ENCODE measurements at regions not wholly inside any gene's neighbourhood (a gene's known extent, or its start where the extent isn't known, plus 50 kb on each side); places are given as distances from the start of the nearest gene placed in this dataset.

DNA sequence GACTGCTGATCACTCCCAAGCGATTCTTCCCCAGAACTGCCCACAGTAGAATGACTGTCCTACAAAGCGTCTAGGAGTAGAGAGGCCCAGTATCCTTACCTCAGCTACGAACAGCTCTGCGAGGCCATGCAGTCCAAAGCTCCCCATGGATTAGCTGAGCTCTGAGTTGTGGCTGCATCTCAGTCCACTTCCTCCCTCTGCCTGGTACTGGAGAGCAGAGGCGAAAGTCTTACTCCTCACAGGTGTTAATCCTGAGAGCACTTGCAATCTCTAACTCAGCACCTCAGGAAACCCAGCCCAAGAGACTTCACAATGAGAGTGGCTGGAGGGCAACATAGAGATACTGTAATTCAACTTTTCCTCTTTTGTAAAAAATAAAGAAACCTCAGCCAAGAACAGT lies 493.1 kb downstream of the BCAT1 start:
- Histone ChIP-seq H3K36me3 (ENCODE audit: control insufficient read depth in 4 of 4, insufficient read depth in 4 of 4, low read length in 3 of 4) (no peaks in the 10 kb centered on the region), H3K4me1 (ENCODE audit: control extremely low read depth in 1 of 4, control insufficient read depth in 4 of 4, insufficient read depth in 4 of 4, low read length in 3 of 4) (peaks cover 0 to 9% (median 2%) of the 10 kb centered on the region in 4 experiments), H3K4me3 (ENCODE audit: control insufficient read depth in 1 of 7, extremely low read depth in 1 of 7, insufficient read depth in 4 of 7, low read depth in 2 of 7, low read length in 6 of 7) (no peak overlapping the region), H3K27ac (ENCODE audit: insufficient read depth in 1 of 2, low read depth in 1 of 2, low read length in 2 of 2, poor library complexity in 1 of 2, severe bottlenecking in 2 of 2) (no peak overlapping the region), H3K9me3 (ENCODE audit: control extremely low read depth in 1 of 5, control insufficient read depth in 4 of 5, insufficient read depth in 2 of 5, low read depth in 1 of 5, low read length in 4 of 5) (no peaks in the 10 kb centered on the region), H3K27me3 (replicated peaks in 2 of 5; ENCODE audit: control insufficient read depth in 4 of 5, insufficient read depth in 5 of 5, low read length in 4 of 5) (no peaks in the 10 kb centered on the region)
- 98% methylated on average over 5 of the region's 5 CpGs for WGBS (ENCODE audit: insufficient coverage)
- DNase-seq, result no peak
- POLR2A ChIA-PET, result no interaction called here
- CTCF ChIA-PET, result no interaction called here

DNA sequence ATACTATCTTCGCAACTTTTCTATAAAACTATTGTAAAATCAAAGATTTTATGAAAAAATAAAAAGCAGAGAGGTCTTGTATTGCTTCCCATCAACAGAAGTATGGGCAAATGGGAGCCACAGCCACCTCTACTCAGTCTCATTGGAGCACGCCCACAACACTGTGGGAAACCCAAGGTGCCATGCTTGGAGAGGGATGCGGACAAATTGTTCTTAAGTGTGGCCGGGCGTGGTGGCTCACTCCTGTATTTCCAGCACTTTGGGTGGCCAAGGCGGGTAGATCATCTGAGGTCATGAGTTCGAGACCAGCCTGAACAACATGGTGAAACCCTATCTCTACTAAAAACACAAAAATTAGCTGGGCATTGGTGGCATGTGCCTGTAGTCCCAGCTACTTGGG lies 498.2 kb upstream of the SOX5 start:
- WGBS (ENCODE audit: insufficient coverage), result 98% methylated on average over 6 of the region's 7 CpGs
- Histone ChIP-seq H3K4me1 (ENCODE audit: control extremely low read depth in 1 of 4, control insufficient read depth in 4 of 4, insufficient read depth in 4 of 4, low read length in 3 of 4) (no peaks in the 10 kb centered on the region), H3K9me3 (ENCODE audit: control extremely low read depth in 1 of 5, control insufficient read depth in 4 of 5, insufficient read depth in 2 of 5, low read depth in 1 of 5, low read length in 4 of 5) (no peaks in the 10 kb centered on the region), H3K27me3 (replicated peaks in 2 of 5; ENCODE audit: control insufficient read depth in 4 of 5, insufficient read depth in 5 of 5, low read length in 4 of 5) (no peaks in the 10 kb centered on the region), H3K27ac (ENCODE audit: insufficient read depth in 1 of 2, low read depth in 1 of 2, low read length in 2 of 2, poor library complexity in 1 of 2, severe bottlenecking in 2 of 2) (no peak overlapping the region), H3K4me3 (ENCODE audit: control insufficient read depth in 1 of 7, extremely low read depth in 1 of 7, insufficient read depth in 4 of 7, low read depth in 2 of 7, low read length in 6 of 7) (no peak overlapping the region), H3K36me3 (ENCODE audit: control insufficient read depth in 4 of 4, insufficient read depth in 4 of 4, low read length in 3 of 4) (no peaks in the 10 kb centered on the region)
- ChIA-PET CTCF (no interaction called here), POLR2A (no interaction called here)
- no peak for DNase-seq

GRCh38 chr12:24446287-24446686 lies 496.8 kb upstream of the SOX5 start:
- H3K27me3 ChIP-seq (replicated peaks in 2 of 5; ENCODE audit: control insufficient read depth in 4 of 5, insufficient read depth in 5 of 5, low read length in 4 of 5), result no peaks in the 10 kb centered on the region
- ChIA-PET CTCF (no interaction called here), POLR2A (no interaction called here)
- DNase-seq, result no peak
- H3K4me3 ChIP-seq (ENCODE audit: control insufficient read depth in 1 of 7, extremely low read depth in 1 of 7, insufficient read depth in 4 of 7, low read depth in 2 of 7, low read length in 6 of 7), result no peak overlapping the region
- no peaks in the 10 kb centered on the region for H3K9me3 ChIP-seq (ENCODE audit: control extremely low read depth in 1 of 5, control insufficient read depth in 4 of 5, insufficient read depth in 2 of 5, low read depth in 1 of 5, low read length in 4 of 5)
- no peaks in the 10 kb centered on the region for H3K36me3 ChIP-seq (ENCODE audit: control insufficient read depth in 4 of 4, insufficient read depth in 4 of 4, low read length in 3 of 4)
- H3K4me1 ChIP-seq (ENCODE audit: control extremely low read depth in 1 of 4, control insufficient read depth in 4 of 4, insufficient read depth in 4 of 4, low read length in 3 of 4), result no peaks in the 10 kb centered on the region
- H3K27ac ChIP-seq (ENCODE audit: insufficient read depth in 1 of 2, low read depth in 1 of 2, low read length in 2 of 2, poor library complexity in 1 of 2, severe bottlenecking in 2 of 2), result no peak overlapping the region

DNA sequence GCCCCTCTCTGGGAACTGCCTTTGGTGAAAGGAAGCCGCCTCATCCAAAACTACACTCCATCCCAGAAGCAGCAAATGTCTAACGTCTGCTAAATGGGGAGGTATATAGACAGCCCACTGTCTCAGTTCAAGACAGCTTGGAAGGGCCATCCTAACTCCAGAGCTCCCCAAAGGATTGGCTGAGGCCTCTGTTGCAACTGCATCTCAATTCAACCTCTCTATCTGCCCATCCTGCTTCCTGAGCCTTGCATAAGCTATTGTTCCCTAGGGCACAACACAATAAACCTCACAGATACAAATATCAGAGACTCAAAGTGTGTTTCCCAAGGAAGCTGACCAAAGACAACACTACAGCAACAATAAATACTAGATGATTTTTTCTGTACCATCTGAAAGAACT lies 495.2 kb upstream of the SOX5 start:
- H3K27ac ChIP-seq (ENCODE audit: insufficient read depth in 1 of 2, low read depth in 1 of 2, low read length in 2 of 2, poor library complexity in 1 of 2, severe bottlenecking in 2 of 2), result no peak overlapping the region
- WGBS (ENCODE audit: insufficient coverage), result 84% methylated on average over 2 of the region's 2 CpGs
- CTCF ChIA-PET, result interaction anchor here (1.0 kb wide), 1 partner anchor 18 kb away, joined by 3 read pairs; no protein-coding TSS in a partner anchor

GRCh38 chr12:24441458-24441857 lies 492.0 kb upstream of the SOX5 start:
- no peaks in the 10 kb centered on the region for H3K4me1 ChIP-seq (ENCODE audit: control extremely low read depth in 1 of 4, control insufficient read depth in 4 of 4, insufficient read depth in 4 of 4, low read length in 3 of 4)
- CTCF ChIA-PET, result no interaction called here
- POLR2A ChIA-PET, result no interaction called here
- DNase-seq, result no peak
- no peak overlapping the region for H3K4me3 ChIP-seq (ENCODE audit: control insufficient read depth in 1 of 7, extremely low read depth in 1 of 7, insufficient read depth in 4 of 7, low read depth in 2 of 7, low read length in 6 of 7)
- no peak overlapping the region for H3K27ac ChIP-seq (ENCODE audit: insufficient read depth in 1 of 2, low read depth in 1 of 2, low read length in 2 of 2, poor library complexity in 1 of 2, severe bottlenecking in 2 of 2)
- WGBS (ENCODE audit: insufficient coverage), result 100% methylated on average over 1 of the region's 4 CpGs
- no peaks in the 10 kb centered on the region for H3K27me3 ChIP-seq (replicated peaks in 2 of 5; ENCODE audit: control insufficient read depth in 4 of 5, insufficient read depth in 5 of 5, low read length in 4 of 5)
- H3K36me3 ChIP-seq (ENCODE audit: control insufficient read depth in 4 of 4, insufficient read depth in 4 of 4, low read length in 3 of 4), result no peaks in the 10 kb centered on the region
- H3K9me3 ChIP-seq (ENCODE audit: control extremely low read depth in 1 of 5, control insufficient read depth in 4 of 5, insufficient read depth in 2 of 5, low read depth in 1 of 5, low read length in 4 of 5), result peaks cover 0 to 3% (median 0%) of the 10 kb centered on the region in 5 experiments

More for the DNA sequence above, 495.2 kb upstream of the SOX5 start:
- Histone ChIP-seq H3K36me3 (ENCODE audit: control insufficient read depth in 4 of 4, insufficient read depth in 4 of 4, low read length in 3 of 4) (no peaks in the 10 kb centered on the region), H3K9me3 (ENCODE audit: control extremely low read depth in 1 of 5, control insufficient read depth in 4 of 5, insufficient read depth in 2 of 5, low read depth in 1 of 5, low read length in 4 of 5) (no peaks in the 10 kb centered on the region), H3K4me1 (ENCODE audit: control extremely low read depth in 1 of 4, control insufficient read depth in 4 of 4, insufficient read depth in 4 of 4, low read length in 3 of 4) (no peaks in the 10 kb centered on the region), H3K4me3 (ENCODE audit: control insufficient read depth in 1 of 7, extremely low read depth in 1 of 7, insufficient read depth in 4 of 7, low read depth in 2 of 7, low read length in 6 of 7) (no peak overlapping the region), H3K27me3 (replicated peaks in 2 of 5; ENCODE audit: control insufficient read depth in 4 of 5, insufficient read depth in 5 of 5, low read length in 4 of 5) (no peaks in the 10 kb centered on the region)
- POLR2A ChIA-PET, result no interaction called here
- DNase-seq, result no peak

DNA sequence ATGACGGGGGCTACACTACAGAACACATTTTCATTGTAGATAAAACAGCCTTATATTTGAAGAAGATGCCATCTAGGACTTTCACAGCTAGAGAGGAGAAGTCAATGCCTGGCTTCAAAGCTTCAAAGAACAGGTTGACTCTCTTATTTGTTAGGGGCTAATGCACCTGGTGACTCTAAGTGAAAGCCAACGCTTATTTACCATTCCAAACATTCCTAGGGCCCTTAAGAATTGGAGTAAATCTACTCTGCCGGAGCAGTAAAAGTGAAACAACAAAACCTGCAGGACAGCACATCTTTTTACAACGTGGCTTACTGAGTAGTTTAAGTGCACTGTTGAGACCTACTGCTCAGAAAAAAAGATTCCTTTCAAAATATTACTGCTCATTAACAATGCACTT lies 487.2 kb upstream of the SOX5 start:
- ChIA-PET CTCF (no interaction called here), POLR2A (no interaction called here)
- Histone ChIP-seq H3K4me3 (ENCODE audit: control insufficient read depth in 1 of 7, extremely low read depth in 1 of 7, insufficient read depth in 4 of 7, low read depth in 2 of 7, low read length in 6 of 7) (no peak overlapping the region), H3K4me1 (ENCODE audit: control extremely low read depth in 1 of 4, control insufficient read depth in 4 of 4, insufficient read depth in 4 of 4, low read length in 3 of 4) (no peaks in the 10 kb centered on the region), H3K27me3 (replicated peaks in 2 of 5; ENCODE audit: control insufficient read depth in 4 of 5, insufficient read depth in 5 of 5, low read length in 4 of 5) (no peaks in the 10 kb centered on the region), H3K36me3 (ENCODE audit: control insufficient read depth in 4 of 4, insufficient read depth in 4 of 4, low read length in 3 of 4) (no peaks in the 10 kb centered on the region), H3K27ac (ENCODE audit: insufficient read depth in 1 of 2, low read depth in 1 of 2, low read length in 2 of 2, poor library complexity in 1 of 2, severe bottlenecking in 2 of 2) (no peak overlapping the region), H3K9me3 (ENCODE audit: control extremely low read depth in 1 of 5, control insufficient read depth in 4 of 5, insufficient read depth in 2 of 5, low read depth in 1 of 5, low read length in 4 of 5) (peaks cover 0 to 4% (median 0%) of the 10 kb centered on the region in 5 experiments)
- WGBS (ENCODE audit: insufficient coverage), result 100% methylated on average over 1 of the region's 4 CpGs
- DNase-seq, result no peak

- Histone ChIP-seq H3K9me3 (ENCODE audit: control extremely low read depth in 1 of 5, control insufficient read depth in 4 of 5, insufficient read depth in 2 of 5, low read depth in 1 of 5, low read length in 4 of 5) (peaks cover 0 to 4% (median 0%) of the 10 kb centered on the region in 5 experiments), H3K4me3 (ENCODE audit: control insufficient read depth in 1 of 7, extremely low read depth in 1 of 7, insufficient read depth in 4 of 7, low read depth in 2 of 7, low read length in 6 of 7) (no peak overlapping the region), H3K4me1 (ENCODE audit: control extremely low read depth in 1 of 4, control insufficient read depth in 4 of 4, insufficient read depth in 4 of 4, low read length in 3 of 4) (no peaks in the 10 kb centered on the region), H3K27ac (ENCODE audit: insufficient read depth in 1 of 2, low read depth in 1 of 2, low read length in 2 of 2, poor library complexity in 1 of 2, severe bottlenecking in 2 of 2) (no peak overlapping the region), H3K27me3 (replicated peaks in 2 of 5; ENCODE audit: control insufficient read depth in 4 of 5, insufficient read depth in 5 of 5, low read length in 4 of 5) (no peaks in the 10 kb centered on the region), H3K36me3 (ENCODE audit: control insufficient read depth in 4 of 4, insufficient read depth in 4 of 4, low read length in 3 of 4) (no peaks in the 10 kb centered on the region)
- no CpG with 5 or more reads among the region's 1 CpG for WGBS (ENCODE audit: insufficient coverage)
- POLR2A ChIA-PET, result no interaction called here
- DNase-seq, result no peak
- CTCF ChIA-PET, result no interaction called here
Observed at GRCh38 chr12:24431872-24432271, 482.4 kb upstream of the SOX5 start.
